HepG2 (cell line): ENCODE measurements at regions not wholly inside any gene's neighbourhood (a gene's known extent, or its start where the extent isn't known, plus 50 kb on each side); places are given as distances from the start of the nearest gene placed in this dataset.

ENCODE experiments used
- ATAC-seq: fragments of 200-7000 bp; cut with Tn5 transposase; 3 replicates; pipeline ENCODE4 v1.9.1; 2020; ENCODE audit warnings: mild to moderate bottlenecking, moderate library complexity
- BruUV-seq: library from RNA; stranded (reverse); fragments of 400-500 nt; replicated peaks from 2 replicates; lab custom pipeline; 2021; lab: Mats Ljungman, UMichigan
- CTCF ChIA-PET: fragments of 300-600 bp; formaldehyde crosslinking; extraction: SDS; loops from one replicate; lab custom pipeline; 2021; ENCODE audit warnings: low total read pairs, inconsistent platforms, low intra/inter-chr PET ratio; lab: Yijun Ruan, JAX
- POLR2A ChIA-PET: fragments of 350-600 bp; sonication (Branson Sonifier 250); formaldehyde crosslinking; loops from one replicate; lab custom pipeline; 2020; ENCODE audit warnings: antibody characterized with exemption, inconsistent platforms; lab: Yijun Ruan, JAX
- DNase-seq: peaks from one replicate; pipeline ENCODE4 v3.0.0-alpha.2; 2015; ENCODE audit warnings: low spot score
- FAIRE-seq: peaks from 3 replicates; lab custom pipeline; 2011; peaks lifted over from hg19 to GRCh38; lab: Jason Lieb, UNC
- H2AFZ ChIP-seq: one replicate; pipeline ENCODE4 v1.6.1; 2011; ENCODE audit warnings: low read length, inconsistent platforms
- H3K27ac ChIP-seq: fragments of 300-600 bp; 3 replicates; pipeline ENCODE4 v1.8.0; 2011; ENCODE audit warnings: mixed run types, mild to moderate bottlenecking, mixed read lengths, low read length, inconsistent platforms; ENCODE audit not compliant: insufficient read depth; ENCODE audit errors: extremely low read length
- H3K27me3 ChIP-seq, 2 experiments: fragments of 200-600 bp in 1 of 2; 2 replicates in 1 of 2; 3 replicates in 1 of 2; pipeline versions ENCODE4 v1.6.0 to v1.8.0; 2011; ENCODE audit warnings: low read length in 2 of 2, mild to moderate bottlenecking in 2 of 2, moderate library complexity in 2 of 2, inconsistent platforms in 1 of 2; ENCODE audit not compliant: insufficient read depth in 2 of 2, control insufficient read depth in 1 of 2
- H3K36me3 ChIP-seq, 2 experiments: fragments of 200-600 bp in 1 of 2; replicated peaks in 1 of 2; 2 replicates in 1 of 2; 3 replicates in 1 of 2; pipeline versions ENCODE4 v1.5.1 to v1.8.0; 2011; ENCODE audit warnings: low read length in 2 of 2, inconsistent platforms in 1 of 2; ENCODE audit not compliant: insufficient read depth in 2 of 2, control insufficient read depth in 1 of 2
- H3K4me1 ChIP-seq: 2 replicates; pipeline ENCODE4 v1.5.1; 2012; ENCODE audit warnings: low read length, inconsistent platforms; ENCODE audit not compliant: insufficient read depth
- H3K4me2 ChIP-seq: 2 replicates; pipeline ENCODE4 v1.6.0; 2011; ENCODE audit warnings: low read depth, low read length, inconsistent platforms
- H3K4me3 ChIP-seq, 3 experiments: fragments of 200-600 bp in 1 of 3; sonication (generic), shearing (Covaris generic) in 1 of 3; replicated peaks in 1 of 3; 2 replicates each; pipeline ENCODE4 v1.5.1; 2011 to 2016; ENCODE audit warnings: low read length in 3 of 3, inconsistent platforms in 2 of 3, low read depth in 2 of 3, mild to moderate bottlenecking in 2 of 3, control low read depth in 1 of 3, mixed read lengths in 1 of 3; ENCODE audit not compliant: insufficient read depth in 1 of 3
- H3K79me2 ChIP-seq: one replicate; pipeline ENCODE4 v1.6.1; 2011; ENCODE audit warnings: low read length, inconsistent platforms; ENCODE audit not compliant: insufficient read depth
- H3K9ac ChIP-seq: 2 replicates; pipeline ENCODE4 v1.6.0; 2011; ENCODE audit warnings: mild to moderate bottlenecking, low read depth, low read length, inconsistent platforms; ENCODE audit not compliant: insufficient read depth
- H3K9me3 ChIP-seq: 2 replicates; pipeline ENCODE4 v1.5.1; 2012; ENCODE audit warnings: mild to moderate bottlenecking, low read length
- H4K20me1 ChIP-seq: 2 replicates; pipeline ENCODE4 v1.6.0; 2011; ENCODE audit warnings: inconsistent platforms, mild to moderate bottlenecking, low read length, moderate library complexity; ENCODE audit not compliant: insufficient read depth
- CHD4 ChIP-seq: fragments of 200-600 bp; sonication (generic); IDR thresholded peaks from 2 replicates; pipeline ENCODE4 v1.7.0; 2017; ENCODE audit warnings: mild to moderate bottlenecking, low read length, borderline replicate concordance
- ELF4 ChIP-seq: sonication (generic); formaldehyde crosslinking; IDR thresholded peaks from 2 replicates; pipeline ENCODE4 v1.5.0; 2020; ENCODE audit warnings: missing genetic modification reagents, mild to moderate bottlenecking, moderate library complexity, borderline replicate concordance
- HMGXB4 ChIP-seq, 2 experiments: sonication (generic) in 1 of 2; formaldehyde crosslinking in 1 of 2; IDR thresholded peaks; 2 replicates each; pipeline versions ENCODE4 v1.4.0 to v1.6.1; 2018 to 2020; ENCODE audit warnings: missing genetic modification reagents in 2 of 2, borderline replicate concordance in 1 of 2, low read depth in 1 of 2, mild to moderate bottlenecking in 1 of 2, missing biosample characterization in 1 of 2
- HOXA3 ChIP-seq: sonication (generic); formaldehyde crosslinking; IDR thresholded peaks from 2 replicates; pipeline ENCODE4 v1.5.0; 2020; ENCODE audit warnings: missing genetic modification reagents
- USF2 ChIP-seq, 2 experiments: sonication (generic) in 1 of 2; formaldehyde crosslinking in 1 of 2; IDR thresholded peaks; 2 replicates each; pipeline versions ENCODE4 v1.5.1 to v1.6.1; 2011 to 2020; ENCODE audit warnings: borderline replicate concordance in 1 of 2, low read depth in 1 of 2, low read length in 1 of 2, mild to moderate bottlenecking in 1 of 2, missing genetic modification reagents in 1 of 2, moderate library complexity in 1 of 2
- ZBTB7A ChIP-seq: sonication (generic); formaldehyde crosslinking; IDR thresholded peaks from 2 replicates; pipeline ENCODE4 v1.8.0; 2022; ENCODE audit warnings: mild to moderate bottlenecking, missing genetic modification reagents
- ZNF563 ChIP-seq: sonication (generic); formaldehyde crosslinking; IDR thresholded peaks from 2 replicates; pipeline ENCODE4 v1.8.0; 2022; ENCODE audit warnings: mild to moderate bottlenecking, moderate library complexity, missing genetic modification reagents
- ZNF768 ChIP-seq: sonication (generic); formaldehyde crosslinking; IDR thresholded peaks from 2 replicates; pipeline ENCODE4 v1.4.0; 2020; ENCODE audit warnings: missing genetic modification reagents
- WGBS: methylation state at CpG from one replicate; pipeline ENCODE4 v1.1.6; 2017; ENCODE audit warnings: low lambda C conversion rate; 5-methylcytosine and 5-hydroxymethylcytosine counted together
- in situ Hi-C: cut with HindIII; loops from 2 replicates; pipeline ENCODE4 v1.10.0; 2017; ENCODE audit warnings: low pct_unique_long_range_greater_than_20kb; ENCODE audit not compliant: extremely low pct_ligation_motif_present
- intact Hi-C: fragments of 100-400 bp; cut with micrococcal nuclease; formaldehyde crosslinking; loops from one replicate; pipeline ENCODE4 v1.10.0; 2022; ENCODE audit not compliant: unreplicated experiment

DNA sequence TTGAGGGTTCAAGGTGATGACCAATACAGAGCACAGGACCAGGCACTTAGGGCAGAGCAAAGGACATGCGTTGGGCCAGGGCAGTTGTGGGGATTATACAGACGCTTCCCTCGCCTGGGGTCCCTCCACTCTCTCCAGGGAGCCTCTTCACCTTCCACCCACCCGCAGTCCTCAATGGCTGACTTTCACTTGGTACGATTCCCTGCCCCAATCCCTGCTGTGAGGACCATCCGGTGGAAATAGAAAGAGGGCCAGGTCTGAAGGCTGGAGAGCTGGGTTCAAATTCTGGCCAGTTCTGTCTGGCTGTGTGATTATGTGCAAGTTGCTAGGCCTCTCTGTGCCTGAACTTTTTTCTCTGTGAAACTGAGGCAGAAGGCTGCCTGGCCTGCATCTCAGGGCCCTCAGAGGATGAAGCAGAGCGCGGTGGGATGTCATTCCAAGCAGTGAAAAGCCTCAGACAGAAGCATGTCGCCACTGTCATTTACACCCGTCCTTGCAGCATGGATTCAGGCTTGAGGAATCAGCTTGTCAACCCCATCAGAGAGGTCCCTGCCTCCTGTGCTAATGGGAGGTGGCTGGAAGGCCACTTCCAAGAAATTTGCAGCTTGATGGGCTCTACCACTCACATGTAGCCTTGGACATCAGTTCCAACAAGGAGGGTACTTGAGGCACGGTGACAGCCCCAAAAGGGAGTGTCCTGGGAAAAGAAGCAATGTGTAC, 206.6 kb upstream of the IER5L start:
- DNase-seq, result no peak
- CTCF ChIA-PET, result no interaction called here
- TF ChIP-seq ZNF768, result peak; percentile 95
- TF ChIP-seq ELF4 (CRISPR knock-in tag), result no peak
- 0 out of 2 replicates have a peak, but pooled peaks have one; percentile 47 for TF ChIP-seq CHD4
- no peak for TF ChIP-seq ZBTB7A (CRISPR knock-in tag)
- TF ChIP-seq, all 625 proteins: peak for 2
- no peak overlapping the region for H3K4me2 ChIP-seq
- no peak overlapping the region for H2AFZ ChIP-seq
- no peak for ATAC-seq
- intact Hi-C loops (no loop called here), in situ Hi-C loops (no loop called here)
- H3K9ac ChIP-seq, result no peak overlapping the region
- no peaks in the 10 kb centered on the region for H4K20me1 ChIP-seq
- BruUV-seq, result no TSS peak
- POLR2A ChIA-PET, result no interaction called here
- H3K36me3 ChIP-seq, result no peaks in the 10 kb centered on the region
- H3K27ac ChIP-seq, result no peak overlapping the region
- no peak for FAIRE-seq
- peaks cover 3 to 7% of the 10 kb centered on the region in 2 experiments; a peak in 3 of 5 replicates for H3K27me3 ChIP-seq
- no peak overlapping the region for H3K4me3 ChIP-seq
- no peaks in the 10 kb centered on the region for H3K9me3 ChIP-seq
- peaks cover 11% of the 10 kb centered on the region; the same call in 1 of the 2 replicates for H3K4me1 ChIP-seq
- WGBS, result 86% methylated on average over 6 of the region's 11 CpGs
- H3K79me2 ChIP-seq, result no peaks in the 10 kb centered on the region

- DNase-seq (no peak), FAIRE-seq (no peak), ATAC-seq (no peak; the same call in 2 of the 3 replicates)
- intact Hi-C loops (no loop called here), in situ Hi-C loops (no loop called here)
- Histone ChIP-seq H3K27me3 (peaks cover 4 to 10% of the 10 kb centered on the region in 2 experiments; a peak in 4 of 5 replicates), H4K20me1 (no peaks in the 10 kb centered on the region), H2AFZ (no peak overlapping the region), H3K79me2 (no peaks in the 10 kb centered on the region), H3K4me3 (peak overlapping the region in 1 of 3 experiments; percentile 16; a peak in 1 of 6 replicates), H3K9me3 (no peaks in the 10 kb centered on the region), H3K27ac (no peak overlapping the region), H3K9ac (no peak overlapping the region), H3K4me2 (peak overlapping the region; percentile 27), H3K36me3 (no peaks in the 10 kb centered on the region), H3K4me1 (peaks cover 11% of the 10 kb centered on the region; the same call in 1 of the 2 replicates)
- BruUV-seq, result no TSS peak
- POLR2A ChIA-PET, result no interaction called here
- TF ChIP-seq HMGXB4 (CRISPR knock-in tag; IDR thresholded peaks at IDR 0.05; ENCODE audit: borderline replicate concordance in 1 of 2, low read depth in 1 of 2) (no peak), USF2 (IDR thresholded peaks at IDR 0.05; ENCODE audit: low read depth, low read length) (no peak), USF2 (CRISPR knock-in tag; IDR thresholded peaks at IDR 0.05; ENCODE audit: borderline replicate concordance) (no peak), HOXA3 (peak; percentile 23; the same call in 1 of the 2 replicates), ZNF563 (CRISPR knock-in tag) (0 out of 2 replicates have a peak, but pooled peaks have one; percentile 40)
- 74% methylated on average over 42 of the region's 65 CpGs for WGBS
- CTCF ChIA-PET, result no interaction called here
Measured at GRCh38 chr9:129383561-129384490, 205.8 kb upstream of the IER5L start.
